ENCODE measurements at regions not wholly inside any gene's neighbourhood (a gene's known extent, or its start where the extent isn't known, plus 50 kb on each side); places are given as distances from the start of the nearest gene placed in this dataset.

DNA sequence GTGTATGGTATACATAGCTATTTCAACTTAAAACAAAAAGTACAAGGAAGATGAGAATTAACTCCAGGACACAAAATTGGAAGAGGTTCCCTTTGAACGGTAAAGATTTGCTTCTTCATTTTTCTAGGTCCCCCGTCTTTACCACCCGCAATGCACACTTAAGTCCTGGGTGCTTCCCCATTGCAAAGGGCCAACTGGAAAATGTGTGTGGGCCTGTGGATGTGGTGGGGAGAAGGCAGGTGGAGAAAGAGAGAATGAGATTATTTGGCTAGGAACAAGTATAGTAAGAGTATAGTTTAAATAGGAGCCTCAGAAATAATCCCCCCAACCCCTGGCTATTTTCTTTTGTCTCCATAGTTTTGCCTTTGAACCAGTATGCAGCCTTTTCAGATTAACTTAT lies 115.4 kb downstream of the HLX start:
- no peak for DNase-seq (ENCODE audit: insufficient read length, low spot score)
- FAIRE-seq = no peak
- TF ChIP-seq POLR2A (IDR thresholded peaks at IDR 0.05; ENCODE audit: low read depth, low read length) = no peak

DNA sequence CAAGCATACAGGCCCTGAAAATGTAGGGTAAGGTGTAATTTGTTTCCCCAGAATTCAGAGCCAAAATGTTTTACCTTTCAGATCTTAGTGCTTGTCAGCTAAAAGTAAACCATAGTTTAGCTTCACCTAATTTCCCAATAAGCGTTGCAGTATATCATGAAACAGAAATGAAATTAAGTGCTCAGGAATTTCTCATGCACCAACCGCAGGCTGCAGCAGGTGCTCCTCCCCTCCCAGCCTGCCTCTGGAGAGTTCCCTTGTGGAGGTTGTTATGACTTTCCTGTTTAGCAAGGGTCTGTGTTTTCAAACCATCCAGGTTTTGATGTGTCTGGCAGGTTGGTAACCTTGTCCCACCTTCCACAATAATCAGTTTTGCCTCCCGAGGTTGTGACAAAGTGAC lies 118.5 kb downstream of the HLX start:
- FAIRE-seq = no peak
- no peak for TF ChIP-seq POLR2A (IDR thresholded peaks at IDR 0.05; ENCODE audit: low read depth, low read length)

DNA sequence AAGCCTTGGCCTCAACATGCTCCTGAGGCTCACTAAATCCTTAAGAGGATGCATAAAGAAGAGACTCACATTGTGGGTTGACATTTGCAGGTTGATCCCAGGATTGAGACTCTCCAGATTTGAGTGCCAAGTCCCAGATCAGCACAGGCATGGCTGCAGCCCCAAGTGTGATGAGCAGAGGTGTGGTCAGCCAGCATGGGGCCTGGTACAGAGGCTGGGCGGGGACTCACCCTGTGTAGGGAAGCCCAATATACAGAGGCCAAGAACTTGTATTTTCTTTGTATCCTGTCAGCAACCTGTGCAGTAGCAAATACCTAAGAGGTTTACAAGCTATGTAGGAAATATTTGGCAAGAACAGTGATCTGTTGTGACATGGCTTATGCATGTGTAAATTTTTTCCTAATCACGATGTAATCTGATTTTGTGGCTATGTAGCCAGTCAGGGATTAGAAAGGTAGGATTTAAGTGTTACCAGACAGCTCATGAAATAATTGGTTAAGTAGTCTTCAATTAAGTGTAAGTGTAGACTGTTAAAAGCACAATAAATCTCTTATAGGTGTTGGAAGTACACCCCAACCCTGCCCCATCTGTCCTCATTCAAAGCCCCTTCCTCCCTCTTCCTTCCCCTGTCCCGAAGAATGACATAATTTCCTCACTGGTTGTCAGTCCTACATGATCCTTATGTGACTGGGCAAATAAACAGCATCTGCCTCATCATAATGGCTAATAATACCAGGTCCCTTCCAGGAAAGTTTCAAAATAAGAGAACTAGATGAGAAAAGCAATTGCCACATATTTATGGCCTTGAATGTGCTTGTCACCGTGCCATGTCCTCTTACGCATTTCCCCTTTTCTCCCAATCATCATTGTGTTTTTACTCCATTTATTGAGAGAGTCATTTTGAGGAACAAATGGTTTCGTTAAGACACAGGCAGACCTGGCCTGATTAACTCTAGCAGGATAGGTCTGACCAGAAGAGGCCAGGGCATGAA lies 120.9 kb downstream of the HLX start:
- FAIRE-seq = no peak
- TF ChIP-seq POLR2A (IDR thresholded peaks at IDR 0.05; ENCODE audit: low read depth, low read length) = no peak
- no peak for DNase-seq (ENCODE audit: insufficient read length, low spot score)

More for the DNA sequence above, 118.5 kb downstream of the HLX start:
- no peak for DNase-seq (ENCODE audit: insufficient read length, low spot score)

DNA sequence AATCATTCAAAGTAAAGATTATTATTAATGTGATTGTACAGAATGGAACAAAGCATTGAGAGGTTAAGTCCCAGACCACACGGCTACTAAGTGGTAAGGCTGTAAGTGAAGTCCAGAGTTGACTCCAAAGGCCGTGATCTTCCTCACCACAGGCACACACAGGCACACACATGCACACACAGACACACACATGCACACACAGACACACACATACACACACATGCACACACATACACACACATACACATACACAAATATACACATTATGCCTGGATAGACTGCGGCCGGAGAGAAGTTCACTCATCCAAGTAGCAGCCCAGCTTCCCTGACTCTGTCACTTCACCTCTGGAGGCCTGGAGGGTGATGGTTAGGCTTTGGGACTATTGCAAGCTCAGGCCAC lies 121.9 kb downstream of the HLX start:
- TF ChIP-seq POLR2A (IDR thresholded peaks at IDR 0.05; ENCODE audit: low read depth, low read length) = no peak
- DNase-seq (ENCODE audit: insufficient read length, low spot score) = no peak
- no peak for FAIRE-seq

DNA sequence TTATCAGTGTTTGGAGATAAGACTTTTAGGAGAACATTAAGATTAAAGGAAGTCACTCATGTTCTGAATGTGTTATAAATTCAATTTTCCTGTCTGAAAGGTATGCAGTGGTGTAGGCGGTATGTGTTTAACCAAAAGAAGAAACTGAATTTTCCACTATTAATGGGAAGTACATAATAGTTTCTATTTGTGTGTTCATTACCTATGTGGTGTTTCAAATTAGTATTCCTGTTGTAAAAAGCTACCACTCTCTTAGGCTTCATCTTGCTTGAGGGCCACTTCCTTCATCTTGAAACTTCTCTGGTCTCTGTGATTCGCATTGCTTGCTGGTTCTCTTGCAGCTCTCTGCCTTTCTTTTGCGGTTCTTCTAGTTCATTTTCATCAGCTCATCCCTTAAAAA lies 123.4 kb downstream of the HLX start:
- DNase-seq (ENCODE audit: insufficient read length, low spot score) (no peak), FAIRE-seq (no peak)
- no peak for TF ChIP-seq POLR2A (IDR thresholded peaks at IDR 0.05; ENCODE audit: low read depth, low read length)

DNA sequence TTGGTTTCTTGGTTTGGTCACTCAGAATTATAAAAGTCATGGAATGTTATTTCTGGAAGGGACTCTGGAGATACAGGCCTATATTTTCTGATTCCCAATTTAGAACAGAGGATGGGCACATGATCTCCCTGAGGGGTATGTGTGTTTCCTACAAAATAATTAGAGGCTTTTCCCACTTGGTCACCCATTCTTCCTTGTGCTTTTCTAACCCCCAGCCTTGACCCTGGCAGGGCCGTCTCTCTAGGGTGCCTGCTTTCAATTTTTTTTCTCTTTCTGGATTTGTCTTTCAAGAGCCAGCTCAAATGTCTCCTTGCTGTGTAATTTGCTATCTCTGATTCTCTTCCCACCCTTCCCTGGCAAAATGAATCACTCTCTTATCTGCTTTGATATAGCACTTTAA lies 131.9 kb downstream of the HLX start:
- FAIRE-seq (no peak), DNase-seq (ENCODE audit: insufficient read length, low spot score) (no peak)
- no peak for TF ChIP-seq POLR2A (IDR thresholded peaks at IDR 0.05; ENCODE audit: low read depth, low read length)

DNA sequence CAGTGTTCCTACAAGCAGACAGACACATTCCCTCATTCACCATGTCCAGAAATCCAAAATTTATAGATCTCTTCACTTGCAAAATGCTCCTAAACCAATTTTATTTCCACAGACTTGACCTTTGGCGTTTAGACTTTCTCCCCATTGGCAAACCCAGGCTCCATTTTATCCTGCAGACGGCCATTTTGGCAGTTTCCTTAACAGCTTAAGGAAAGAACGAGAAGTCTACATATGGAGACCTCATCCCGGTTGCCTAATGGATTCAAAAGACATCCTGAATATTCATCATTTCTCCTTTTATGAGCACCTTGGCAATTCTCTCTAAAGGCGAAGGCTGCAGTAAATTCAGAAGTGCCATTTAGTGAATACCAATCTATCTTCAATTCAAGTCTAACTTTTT lies 132.9 kb downstream of the HLX start:
- no peak for DNase-seq (ENCODE audit: insufficient read length, low spot score)
- no peak for FAIRE-seq
- no peak for TF ChIP-seq POLR2A (IDR thresholded peaks at IDR 0.05; ENCODE audit: low read depth, low read length)

DNA sequence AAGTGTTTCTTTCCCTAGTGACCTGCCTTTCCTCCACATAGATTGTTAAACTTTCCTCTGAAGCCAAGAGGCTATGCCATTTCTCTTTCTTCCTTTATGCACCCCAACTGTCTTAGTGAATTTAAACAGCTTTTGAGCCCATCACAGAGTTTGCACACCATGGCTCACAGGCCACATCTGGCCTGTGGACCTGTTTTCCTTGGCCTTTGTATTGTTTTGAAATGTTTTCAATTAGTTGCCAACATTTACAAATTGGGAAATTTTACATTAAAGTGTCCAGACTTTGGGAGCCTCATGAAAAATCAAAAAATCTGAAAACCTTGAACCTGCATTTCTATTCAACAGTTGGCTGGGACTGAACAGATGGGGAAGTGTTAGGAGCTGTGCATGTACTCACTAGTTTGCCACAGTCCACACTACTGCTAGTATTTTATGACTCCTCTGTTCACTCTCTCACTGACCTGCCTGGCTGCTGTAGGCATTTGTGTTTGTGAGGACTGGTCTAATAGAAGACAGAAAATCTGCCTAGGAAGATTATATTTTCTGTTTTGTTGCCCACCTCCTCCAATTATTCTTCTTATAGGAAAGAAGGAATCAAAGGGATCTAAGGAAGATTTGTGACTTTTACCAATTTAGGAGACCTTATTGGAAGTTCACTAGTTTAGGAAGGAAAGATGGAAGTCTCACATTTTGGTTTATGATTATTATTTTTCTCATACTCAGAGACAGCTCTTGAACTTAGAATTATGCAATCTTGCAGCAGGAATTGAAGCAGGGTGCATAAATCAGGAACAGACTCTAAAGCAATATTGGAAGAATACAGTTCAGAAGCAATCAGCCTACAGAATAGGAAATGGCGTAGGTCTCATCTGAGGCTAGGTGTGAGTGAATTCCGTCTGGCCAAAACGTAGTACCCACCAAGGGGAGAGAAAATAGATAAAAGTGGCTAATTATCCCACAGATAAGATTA lies 134.7 kb downstream of the HLX start:
- no peak for FAIRE-seq
- TF ChIP-seq POLR2A (IDR thresholded peaks at IDR 0.05; ENCODE audit: low read depth, low read length) = no peak
- DNase-seq (ENCODE audit: insufficient read length, low spot score) = no peak

DNA sequence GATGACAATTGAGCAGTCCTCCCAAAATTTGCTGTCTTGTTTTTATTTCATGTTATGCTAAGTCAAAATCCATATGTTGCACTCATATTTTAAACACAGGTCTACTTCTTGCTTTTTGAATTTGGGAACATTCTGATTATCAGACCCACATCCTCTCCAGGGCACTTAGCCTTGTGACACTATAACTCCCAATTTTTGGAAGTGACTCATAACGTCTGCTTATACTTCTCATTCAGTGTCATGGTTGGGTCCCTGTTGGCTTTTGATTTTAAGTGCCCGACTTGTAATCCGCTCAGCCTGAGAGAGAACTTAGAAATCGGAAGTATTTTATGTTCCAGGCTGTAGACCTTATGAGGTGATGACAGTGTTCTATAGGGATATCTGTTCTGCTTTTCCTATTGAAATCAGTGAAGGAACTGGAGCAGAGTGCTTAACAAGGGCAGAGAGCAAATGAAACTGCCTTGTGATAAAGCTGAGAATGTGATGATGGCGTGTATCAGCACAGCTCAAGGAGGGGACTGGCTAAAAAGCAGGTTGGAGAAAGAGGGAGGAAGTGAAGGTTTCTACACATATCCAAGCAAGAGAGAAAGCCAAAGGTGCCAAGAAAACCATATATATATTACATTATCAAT lies 136.0 kb downstream of the HLX start:
- TF ChIP-seq POLR2A (IDR thresholded peaks at IDR 0.05; ENCODE audit: low read depth, low read length) = no peak
- FAIRE-seq (no peak), DNase-seq (ENCODE audit: insufficient read length, low spot score) (no peak)

DNA sequence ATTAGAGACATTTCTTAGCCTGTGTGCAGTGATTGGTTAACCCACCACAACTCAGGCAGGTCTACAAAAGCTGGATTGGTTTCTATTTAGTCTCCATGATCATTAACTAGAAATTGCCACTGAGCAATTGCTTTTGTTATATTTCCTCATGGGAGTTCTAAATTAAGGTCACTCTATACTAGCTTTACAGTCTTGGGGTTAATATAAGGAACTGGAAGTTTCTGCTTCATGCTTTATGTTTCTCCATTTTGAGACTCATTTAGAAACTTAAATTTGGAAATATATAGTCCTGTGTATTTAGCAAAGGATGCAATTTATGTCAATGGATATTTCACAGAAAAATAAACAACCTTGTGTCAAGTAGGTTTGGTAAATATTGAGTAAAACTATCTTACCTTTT lies 137.5 kb downstream of the HLX start:
- DNase-seq (ENCODE audit: insufficient read length, low spot score) (no peak), FAIRE-seq (no peak)
- no peak for TF ChIP-seq POLR2A (IDR thresholded peaks at IDR 0.05; ENCODE audit: low read depth, low read length)

DNA sequence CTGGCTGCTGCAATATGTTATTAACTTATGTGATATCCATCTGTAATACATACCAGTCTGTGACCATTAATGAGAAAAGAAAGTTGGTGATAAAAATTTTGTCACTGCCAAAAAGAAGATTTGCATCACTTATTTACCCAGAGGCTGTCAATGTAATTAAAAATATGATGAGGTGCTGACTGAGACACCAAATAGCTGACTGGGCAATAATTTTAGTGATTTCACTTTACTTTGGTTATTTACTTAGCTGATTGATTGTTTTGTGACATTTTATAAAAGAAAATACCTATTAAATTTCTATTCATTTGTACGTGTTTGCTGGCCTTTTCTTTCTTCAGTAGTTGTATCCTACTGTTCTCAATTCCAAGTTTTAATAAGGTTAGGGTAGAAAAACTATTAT lies 139.2 kb downstream of the HLX start:
- FAIRE-seq = no peak
- TF ChIP-seq POLR2A (IDR thresholded peaks at IDR 0.05; ENCODE audit: low read depth, low read length) = no peak
- DNase-seq (ENCODE audit: insufficient read length, low spot score) = no peak

DNA sequence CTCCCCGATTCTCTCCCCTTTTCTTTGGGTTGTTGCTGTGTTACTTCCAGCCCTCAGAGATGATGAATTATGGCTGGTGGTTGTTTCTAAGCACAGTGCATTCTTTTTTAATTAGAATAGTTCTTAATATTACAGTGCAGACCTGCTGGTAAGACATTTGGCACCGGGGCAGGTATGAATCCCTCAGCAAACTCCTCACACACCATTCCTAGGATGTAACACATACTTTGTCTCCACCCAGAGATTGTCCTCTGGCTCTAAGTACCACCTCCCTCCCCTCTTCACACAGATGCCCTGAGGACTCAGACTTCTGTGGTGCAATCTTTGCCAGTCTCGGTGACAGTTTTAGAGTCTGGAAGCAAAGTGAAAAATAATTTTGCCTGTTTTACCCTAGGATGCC lies 143.1 kb downstream of the HLX start:
- TF ChIP-seq POLR2A (IDR thresholded peaks at IDR 0.05; ENCODE audit: low read depth, low read length) = no peak
- no peak for DNase-seq (ENCODE audit: insufficient read length, low spot score)
- FAIRE-seq = no peak

DNA sequence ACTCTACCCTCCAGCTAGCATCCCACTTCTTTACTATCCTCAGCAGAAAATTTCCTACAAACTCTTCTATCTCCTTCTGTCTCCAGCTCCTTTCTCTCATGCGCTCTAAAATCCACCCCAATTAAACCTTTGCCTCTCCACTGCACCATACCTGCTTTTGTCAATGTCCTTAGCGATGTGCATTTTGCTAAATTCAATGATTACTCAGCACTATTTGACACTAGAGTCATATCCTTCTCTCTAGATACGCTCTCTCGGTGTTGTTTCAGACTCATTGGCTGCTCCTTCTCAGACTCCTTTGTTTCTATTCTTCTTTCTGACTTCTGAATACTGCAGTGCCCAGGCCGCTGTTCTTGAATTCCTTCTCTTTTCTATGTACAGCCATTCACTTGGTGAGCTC lies 144.2 kb downstream of the HLX start:
- FAIRE-seq = no peak
- no peak for TF ChIP-seq POLR2A (IDR thresholded peaks at IDR 0.05; ENCODE audit: low read depth, low read length)
- DNase-seq (ENCODE audit: insufficient read length, low spot score) = no peak

DNA sequence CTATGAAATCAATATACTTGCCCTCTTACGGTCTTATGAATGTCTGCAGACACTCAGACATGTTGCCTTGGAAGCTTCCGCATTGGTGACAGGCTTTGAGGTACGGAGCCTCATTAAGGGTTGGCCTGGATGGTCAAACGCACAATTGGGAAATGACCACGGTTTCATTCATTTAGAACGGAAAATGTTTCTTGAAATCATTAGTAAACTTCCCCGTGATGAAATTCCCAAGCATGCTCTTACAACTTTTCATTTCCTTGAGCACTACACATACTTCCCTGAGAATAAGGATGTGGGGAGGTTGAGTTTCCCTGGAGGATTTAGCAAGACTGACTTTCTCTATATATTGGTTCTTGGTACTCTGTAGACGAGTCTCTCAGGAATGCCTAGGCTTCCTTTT lies 146.3 kb downstream of the HLX start:
- no peak for DNase-seq (ENCODE audit: insufficient read length, low spot score)
- no peak for FAIRE-seq
- TF ChIP-seq POLR2A (IDR thresholded peaks at IDR 0.05; ENCODE audit: low read depth, low read length) = no peak

Measured in H54 (cell line).